NT2/D1 (cell line): ENCODE measurements at regions not wholly inside any gene's neighbourhood (a gene's known extent, or its start where the extent isn't known, plus 50 kb on each side); places are given as distances from the start of the nearest gene placed in this dataset.

Experiments
- DNase-seq: peaks from one replicate; pipeline ENCODE4 v3.0.0-alpha.2; 2011; ENCODE audit warnings: low read depth, low spot score
- H3K27me3 ChIP-seq: 2 replicates; pipeline ENCODE4 v1.6.0; 2011; ENCODE audit warnings: mild to moderate bottlenecking; ENCODE audit not compliant: insufficient read length, insufficient read depth
- H3K36me3 ChIP-seq: 2 replicates; pipeline ENCODE4 v1.6.1; 2011; ENCODE audit warnings: mild to moderate bottlenecking, low read length, mixed read lengths; ENCODE audit not compliant: insufficient read depth, insufficient read length
- H3K4me1 ChIP-seq: 2 replicates; pipeline ENCODE4 v1.5.1; 2011; ENCODE audit not compliant: insufficient read depth, insufficient read length
- H3K4me3 ChIP-seq: 2 replicates; pipeline ENCODE4 v1.5.1; 2011; ENCODE audit warnings: low read depth; ENCODE audit not compliant: insufficient read length
- H3K9ac ChIP-seq: 2 replicates; pipeline ENCODE4 v1.6.0; 2011; ENCODE audit warnings: low read depth; ENCODE audit not compliant: insufficient read length
- H3K9me3 ChIP-seq: 2 replicates; pipeline ENCODE4 v1.5.1; 2011; ENCODE audit warnings: mild to moderate bottlenecking, low read length; ENCODE audit not compliant: insufficient read depth
- SUZ12 ChIP-seq: IDR thresholded peaks from 2 replicates; pipeline ENCODE4 v1.6.1; 2011; ENCODE audit not compliant: insufficient read length, insufficient read depth; ENCODE audit errors: extremely low read depth
- YY1 ChIP-seq: IDR thresholded peaks from 2 replicates; pipeline ENCODE4 v1.6.1; 2011; ENCODE audit not compliant: insufficient read length, insufficient read depth
- ZNF274 ChIP-seq: IDR thresholded peaks from 2 replicates; pipeline ENCODE4 v1.6.1; 2011; ENCODE audit warnings: mild to moderate bottlenecking, low read depth, low read length

- Histone ChIP-seq H3K4me1 (no peaks in the 10 kb centered on the region), H3K9me3 (no peaks in the 10 kb centered on the region), H3K9ac (no peak overlapping the region), H3K4me3 (no peak overlapping the region), H3K27me3 (no peaks in the 10 kb centered on the region), H3K36me3 (no peaks in the 10 kb centered on the region)
- TF ChIP-seq ZNF274 (no peak), YY1 (no peak), SUZ12 (no peak)
- no peak for DNase-seq
Measured at GRCh38 chr5:68547056-68547455, 331.5 kb downstream of the PIK3R1 start.

GRCh38 chr5:68547622-68548021 is 332.1 kb downstream of the PIK3R1 start:
- no peak for DNase-seq

GRCh38 chr5:68548959-68549676 is 333.6 kb downstream of the PIK3R1 start:
- Histone ChIP-seq H3K4me3 (no peak overlapping the region), H3K4me1 (no peaks in the 10 kb centered on the region)
- no peak for DNase-seq

More at GRCh38 chr5:68547622-68548021, 332.1 kb downstream of the PIK3R1 start:
- no peaks in the 10 kb centered on the region for H3K36me3 ChIP-seq
- no peak overlapping the region for H3K9ac ChIP-seq
- no peaks in the 10 kb centered on the region for H3K4me1 ChIP-seq
- no peaks in the 10 kb centered on the region for H3K27me3 ChIP-seq
- H3K4me3 ChIP-seq = no peak overlapping the region
- H3K9me3 ChIP-seq = no peaks in the 10 kb centered on the region
- TF ChIP-seq SUZ12 (no peak), YY1 (no peak), ZNF274 (no peak)

GRCh38 chr5:68550015-68550414 is 334.5 kb downstream of the PIK3R1 start:
- Histone ChIP-seq H3K9ac (no peak overlapping the region), H3K36me3 (no peaks in the 10 kb centered on the region), H3K9me3 (no peaks in the 10 kb centered on the region), H3K4me3 (no peak overlapping the region), H3K27me3 (no peaks in the 10 kb centered on the region), H3K4me1 (no peaks in the 10 kb centered on the region)
- TF ChIP-seq ZNF274 (no peak), SUZ12 (no peak), YY1 (no peak)
- DNase-seq = no peak

More at GRCh38 chr5:68548959-68549676, 333.6 kb downstream of the PIK3R1 start:
- no peak overlapping the region for H3K9ac ChIP-seq
- H3K27me3 ChIP-seq = no peaks in the 10 kb centered on the region
- H3K9me3 ChIP-seq = no peaks in the 10 kb centered on the region
- no peak for TF ChIP-seq SUZ12
- no peaks in the 10 kb centered on the region for H3K36me3 ChIP-seq

GRCh38 chr5:68551436-68551835 is 335.9 kb downstream of the PIK3R1 start:
- no peak overlapping the region for H3K9ac ChIP-seq
- H3K36me3 ChIP-seq = no peaks in the 10 kb centered on the region
- H3K27me3 ChIP-seq = no peaks in the 10 kb centered on the region
- no peak for DNase-seq
- no peaks in the 10 kb centered on the region for H3K4me1 ChIP-seq
- H3K9me3 ChIP-seq = no peaks in the 10 kb centered on the region
- no peak overlapping the region for H3K4me3 ChIP-seq
- TF ChIP-seq YY1 = no peak
- no peak for TF ChIP-seq ZNF274
- no peak for TF ChIP-seq SUZ12

- no peak for DNase-seq
- H3K9ac ChIP-seq = no peak overlapping the region
- TF ChIP-seq SUZ12 = no peak
- no peak for TF ChIP-seq YY1
- TF ChIP-seq ZNF274 = no peak
- no peak overlapping the region for H3K4me3 ChIP-seq
- no peaks in the 10 kb centered on the region; the same call in 1 of the 2 replicates for H3K9me3 ChIP-seq
- H3K4me1 ChIP-seq = no peaks in the 10 kb centered on the region
- H3K27me3 ChIP-seq = no peaks in the 10 kb centered on the region
- no peaks in the 10 kb centered on the region for H3K36me3 ChIP-seq
Measured at GRCh38 chr5:68554571-68555279, 339.2 kb downstream of the PIK3R1 start.

- Histone ChIP-seq H3K4me1 (no peaks in the 10 kb centered on the region), H3K27me3 (no peaks in the 10 kb centered on the region), H3K9me3 (no peaks in the 10 kb centered on the region; the same call in 1 of the 2 replicates), H3K9ac (no peak overlapping the region), H3K4me3 (no peak overlapping the region), H3K36me3 (no peaks in the 10 kb centered on the region)
- TF ChIP-seq YY1 = no peak
- no peak for TF ChIP-seq ZNF274
- no peak for TF ChIP-seq SUZ12
- DNase-seq = no peak
Measured at GRCh38 chr5:68555907-68556681, 340.5 kb downstream of the PIK3R1 start.
